GM12878 (cell line): ENCODE measurements at regions not wholly inside any gene's neighbourhood (a gene's known extent, or its start where the extent isn't known, plus 50 kb on each side); places are given as distances from the start of the nearest gene placed in this dataset.

Experiments used
- ATAC-seq: fragments of 200-7000 bp; cut with Tn5 transposase; 3 replicates; pipeline ENCODE4 v1.9.1; 2020; ENCODE audit warnings: mild to moderate bottlenecking, moderate library complexity
- BruUV-seq: library from RNA; stranded (reverse); fragments of 400-500 nt; replicated peaks from 2 replicates; lab custom pipeline; 2021; lab: Mats Ljungman, UMichigan
- CTCF ChIA-PET: fragments of 300-600 bp; sonication (Branson Sonifier 250); formaldehyde crosslinking; extraction: SDS; loops from one replicate; lab custom pipeline; 2021; ENCODE audit warnings: inconsistent platforms; lab: Yijun Ruan, JAX
- POLR2A ChIA-PET: fragments of 350-600 bp; formaldehyde crosslinking; extraction: SDS; loops from one replicate; lab custom pipeline; 2021; ENCODE audit warnings: inconsistent platforms; lab: Charles Lee
- RAD21 ChIA-PET: fragments of 300-600 bp; sonication (Branson Sonifier 250); formaldehyde crosslinking; loops from one replicate; lab custom pipeline; 2023; ENCODE audit warnings: antibody characterized with exemption; ENCODE audit not compliant: unreplicated experiment; lab: Charles Lee
- SMC1A ChIA-PET: fragments of 300-600 bp; sonication (Branson Sonifier 250); formaldehyde crosslinking; loops from one replicate; lab custom pipeline; 2023; ENCODE audit not compliant: unreplicated experiment, uncharacterized antibody; lab: Charles Lee
- DNase-seq: peaks from one replicate; pipeline ENCODE4 v3.0.0-alpha.2; 2011; ENCODE audit warnings: low read depth, low spot score
- FAIRE-seq: peaks from 3 replicates; lab custom pipeline; 2011; peaks lifted over from hg19 to GRCh38; lab: Jason Lieb, UNC
- H2AFZ ChIP-seq: 2 replicates; pipeline ENCODE4 v1.6.0; 2011; ENCODE audit warnings: low read depth, low read length, control low read depth; ENCODE audit not compliant: control insufficient read depth
- H3K27ac ChIP-seq: 2 replicates; pipeline ENCODE4 v1.5.1; 2011; ENCODE audit warnings: control low read depth; ENCODE audit not compliant: control insufficient read depth, insufficient read depth
- H3K27me3 ChIP-seq, 2 experiments: replicated peaks in 1 of 2; 2 replicates each; pipeline versions ENCODE4 v1.6.0 to v1.6.1; 2011; ENCODE audit warnings: low read length in 1 of 2; ENCODE audit not compliant: control insufficient read depth in 2 of 2, insufficient read depth in 2 of 2
- H3K36me3 ChIP-seq, 2 experiments: 2 replicates each; pipeline ENCODE4 v1.5.1; 2011; ENCODE audit warnings: low read length in 1 of 2; ENCODE audit not compliant: control insufficient read depth in 2 of 2, insufficient read depth in 2 of 2
- H3K4me1 ChIP-seq: 2 replicates; pipeline ENCODE4 v1.6.1; 2011; ENCODE audit warnings: mild to moderate bottlenecking, low read length, moderate library complexity, mixed read lengths; ENCODE audit not compliant: control insufficient read depth, insufficient read depth
- H3K4me2 ChIP-seq: 2 replicates; pipeline ENCODE4 v1.6.0; 2011; ENCODE audit warnings: control low read depth; ENCODE audit not compliant: control insufficient read depth, insufficient read depth
- H3K4me3 ChIP-seq: fragments of 200-600 bp; sonication (generic); 2 replicates; pipeline ENCODE4 v1.5.1; 2016
- H3K79me2 ChIP-seq: 2 replicates; pipeline ENCODE4 v1.6.0; 2011; ENCODE audit warnings: low read length; ENCODE audit not compliant: control insufficient read depth, insufficient read depth
- H3K9ac ChIP-seq: 2 replicates; pipeline ENCODE4 v1.8.0; 2011; ENCODE audit warnings: low read length, control low read depth, mixed read lengths; ENCODE audit not compliant: control insufficient read depth, insufficient read depth
- H3K9me3 ChIP-seq: replicated peaks from 3 replicates; pipeline ENCODE4 v1.5.1; 2011; ENCODE audit warnings: mild to moderate bottlenecking, low read length; ENCODE audit not compliant: control insufficient read depth, insufficient read depth
- H4K20me1 ChIP-seq: 2 replicates; pipeline ENCODE4 v1.6.0; 2011; ENCODE audit not compliant: control insufficient read depth, insufficient read depth
- BRCA1 ChIP-seq: IDR thresholded peaks from 2 replicates; pipeline ENCODE4 v1.6.1; 2011; ENCODE audit warnings: low read depth, low read length, improper control_type of control experiment
- DPF2 ChIP-seq: fragments of 450-650 bp; IDR thresholded peaks from 2 replicates; pipeline ENCODE4 v1.6.1; 2017; ENCODE audit warnings: mild to moderate bottlenecking
- FOXM1 ChIP-seq: IDR thresholded peaks from 2 replicates; pipeline ENCODE4 v1.6.1; 2012; ENCODE audit warnings: low read depth, mild to moderate bottlenecking, inconsistent platforms, low read length, moderate library complexity
- HDAC2 ChIP-seq: fragments of 200-600 bp; sonication (generic); IDR thresholded peaks from 2 replicates; pipeline ENCODE4 v1.6.1; 2017
- POLR2AphosphoS2 ChIP-seq: IDR thresholded peaks from 2 replicates; pipeline ENCODE4 v1.6.1; 2011; ENCODE audit warnings: low read depth, mild to moderate bottlenecking, low read length, improper control_type of control experiment, moderate library complexity
- RUNX3 ChIP-seq: IDR thresholded peaks from 2 replicates; pipeline ENCODE4 v1.6.1; 2012; ENCODE audit warnings: low read length, inconsistent platforms
- SMAD5 ChIP-seq: IDR thresholded peaks from 2 replicates; pipeline ENCODE4 v1.6.1; 2016; ENCODE audit warnings: antibody characterized with exemption, low read depth
- ZBED1 ChIP-seq: IDR thresholded peaks from 2 replicates; pipeline ENCODE4 v1.6.1; 2016; ENCODE audit warnings: borderline replicate concordance
- WGBS: methylation state at CpG from one replicate; pipeline ENCODE4 v1.1.6; 2016; ENCODE audit warnings: low lambda C conversion rate; ENCODE audit not compliant: insufficient replicate concordance, insufficient coverage; ENCODE audit errors: missing lambda C conversion rate; 5-methylcytosine and 5-hydroxymethylcytosine counted together
- in situ Hi-C: fragments of 300-500 bp; cut with MboI; formaldehyde crosslinking; loops from 9 replicates; pipeline ENCODE4 v1.14.3; 2018; ENCODE audit warnings: mixed read lengths
- intact Hi-C: fragments of 100-400 bp; cut with micrococcal nuclease; formaldehyde crosslinking; loops from one replicate; pipeline ENCODE4 v1.14.2; 2022; ENCODE audit not compliant: unreplicated experiment
- TF ChIP-seq, protein P1 (sequence below): fragments of 450-650 bp; IDR thresholded peaks from 2 replicates; pipeline ENCODE4 v1.6.1; 2017; ENCODE audit warnings: mild to moderate bottlenecking

DNA sequence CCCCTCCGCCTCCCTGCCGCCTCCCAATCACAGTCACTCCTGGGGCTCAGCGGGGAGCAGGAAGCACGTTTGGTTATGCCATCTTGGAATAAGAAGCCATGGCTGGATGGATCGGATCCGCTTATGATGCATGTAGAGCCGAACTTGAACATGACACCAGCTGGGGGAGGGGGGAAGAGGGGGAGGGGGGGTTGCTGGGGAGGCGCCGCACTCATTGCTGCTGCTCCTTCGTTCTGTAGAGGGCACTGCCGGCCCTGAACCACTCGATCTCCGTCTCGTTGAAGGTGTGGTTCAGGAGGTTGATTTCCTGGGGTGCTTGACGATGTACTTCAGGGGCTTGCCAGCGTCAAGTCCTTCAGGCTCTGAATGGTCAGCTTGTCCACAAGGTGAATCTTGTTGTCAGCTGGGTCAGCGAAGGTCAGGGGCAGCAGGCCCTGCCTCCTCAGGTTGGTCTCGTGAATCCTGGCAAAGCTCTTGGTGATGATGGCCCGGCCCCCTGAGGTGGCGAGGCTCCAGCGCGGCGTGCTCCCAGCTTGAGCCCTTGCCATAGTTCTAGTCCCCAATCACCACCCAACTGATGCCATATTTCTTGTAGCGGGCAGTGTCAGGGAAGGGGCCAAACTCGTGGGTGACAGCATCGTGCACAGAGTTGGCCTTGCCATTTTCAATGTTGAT, 476.9 kb upstream of the ISX start (continued):
- TF ChIP-seq POLR2AphosphoS2, result no peak

DNA sequence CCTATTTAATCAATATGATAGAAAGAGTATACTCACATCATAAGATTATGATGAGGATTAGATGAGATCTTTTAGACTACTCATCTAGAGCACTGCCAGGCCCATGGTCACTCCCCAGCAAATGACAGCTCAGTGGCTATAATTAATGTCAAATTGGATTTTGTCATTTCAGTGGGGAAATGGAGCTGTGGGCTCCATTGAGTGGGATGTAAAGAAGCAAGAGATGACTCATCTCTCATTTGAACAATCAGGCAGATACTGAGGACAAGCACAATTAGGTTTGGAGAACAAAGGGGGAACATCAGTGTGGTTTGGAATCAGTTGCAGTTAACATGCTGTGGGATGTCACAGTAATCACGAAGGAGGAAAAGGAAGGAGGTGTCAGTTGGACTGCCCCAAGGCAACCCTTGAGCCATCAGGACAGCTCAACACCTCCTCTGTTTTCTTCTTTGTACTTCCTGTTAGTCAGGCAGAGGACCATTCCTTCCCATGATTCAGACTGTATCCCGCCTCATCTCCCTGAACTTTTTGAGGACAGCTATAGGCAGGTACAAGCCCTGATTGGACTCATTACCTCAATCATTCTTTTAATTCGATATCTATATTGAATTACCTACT, 473.7 kb upstream of the ISX start:
- in situ Hi-C loops, result no loop called here
- H3K27me3 ChIP-seq, result no peaks in the 10 kb centered on the region
- TF ChIP-seq DPF2 (no peak), ZBED1 (no peak), RUNX3 (no peak), SMAD5 (no peak), BRCA1 (no peak), HDAC2 (no peak), FOXM1 (no peak)
- TF ChIP-seq, protein P1, sequence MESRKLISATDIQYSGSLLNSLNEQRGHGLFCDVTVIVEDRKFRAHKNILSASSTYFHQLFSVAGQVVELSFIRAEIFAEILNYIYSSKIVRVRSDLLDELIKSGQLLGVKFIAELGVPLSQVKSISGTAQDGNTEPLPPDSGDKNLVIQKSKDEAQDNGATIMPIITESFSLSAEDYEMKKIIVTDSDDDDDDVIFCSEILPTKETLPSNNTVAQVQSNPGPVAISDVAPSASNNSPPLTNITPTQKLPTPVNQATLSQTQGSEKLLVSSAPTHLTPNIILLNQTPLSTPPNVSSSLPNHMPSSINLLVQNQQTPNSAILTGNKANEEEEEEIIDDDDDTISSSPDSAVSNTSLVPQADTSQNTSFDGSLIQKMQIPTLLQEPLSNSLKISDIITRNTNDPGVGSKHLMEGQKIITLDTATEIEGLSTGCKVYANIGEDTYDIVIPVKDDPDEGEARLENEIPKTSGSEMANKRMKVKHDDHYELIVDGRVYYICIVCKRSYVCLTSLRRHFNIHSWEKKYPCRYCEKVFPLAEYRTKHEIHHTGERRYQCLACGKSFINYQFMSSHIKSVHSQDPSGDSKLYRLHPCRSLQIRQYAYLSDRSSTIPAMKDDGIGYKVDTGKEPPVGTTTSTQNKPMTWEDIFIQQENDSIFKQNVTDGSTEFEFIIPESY, result no peak
- TF ChIP-seq, all 136 proteins: peak for 0
- Histone ChIP-seq H3K9me3 (no peaks in the 10 kb centered on the region; the same call in 2 of the 3 replicates), H4K20me1 (no peaks in the 10 kb centered on the region), H3K27ac (no peak overlapping the region), H3K4me3 (no peak overlapping the region), H3K9ac (no peak overlapping the region), H3K4me1 (no peaks in the 10 kb centered on the region), H3K36me3 (no peaks in the 10 kb centered on the region), H3K4me2 (no peak overlapping the region), H3K79me2 (no peaks in the 10 kb centered on the region), H2AFZ (no peak overlapping the region)
- DNase-seq (no peak), ATAC-seq (no peak), FAIRE-seq (no peak)
- 13% methylated on average over 3 of the region's 3 CpGs for WGBS
- BruUV-seq, result no TSS peak
- ChIA-PET POLR2A (no interaction called here), SMC1A (no interaction called here), RAD21 (no interaction called here), CTCF (no interaction called here)
- intact Hi-C loops, result no loop called here
